Endothelial cell (in vitro differentiated cells): ENCODE measurements at regions not wholly inside any gene's neighbourhood (a gene's known extent, or its start where the extent isn't known, plus 50 kb on each side); places are given as distances from the start of the nearest gene placed in this dataset.

Experiments
- DNase-seq: peaks from one replicate; pipeline ENCODE4 v3.0.0; 2021; ENCODE audit warnings: low spot score
- H3K27ac Mint-ChIP-seq: one replicate; pipeline ENCODE4 v1.8.0; 2021; ENCODE audit warnings: mixed read lengths, inconsistent platforms; ENCODE audit not compliant: unreplicated experiment
- H3K27me3 Mint-ChIP-seq: one replicate; pipeline ENCODE4 v1.8.0; 2021; ENCODE audit warnings: mild to moderate bottlenecking, moderate library complexity, mixed read lengths, inconsistent platforms; ENCODE audit not compliant: unreplicated experiment
- H3K36me3 Mint-ChIP-seq: one replicate; pipeline ENCODE4 v1.8.0; 2021; ENCODE audit warnings: mild to moderate bottlenecking, low read depth, mixed read lengths, inconsistent platforms; ENCODE audit not compliant: unreplicated experiment
- H3K4me1 Mint-ChIP-seq: one replicate; pipeline ENCODE4 v1.8.0; 2021; ENCODE audit warnings: mild to moderate bottlenecking, mixed read lengths, inconsistent platforms; ENCODE audit not compliant: unreplicated experiment
- H3K4me3 Mint-ChIP-seq: one replicate; pipeline ENCODE4 v1.8.0; 2021; ENCODE audit warnings: mild to moderate bottlenecking, mixed read lengths, inconsistent platforms; ENCODE audit not compliant: unreplicated experiment
- H3K9me3 Mint-ChIP-seq: one replicate; pipeline ENCODE4 v1.8.0; 2021; ENCODE audit warnings: mixed read lengths, inconsistent platforms; ENCODE audit not compliant: unreplicated experiment
- CTCF ChIP-seq: fragments of 200-600 bp; sonication (generic); IDR thresholded peaks from one replicate; pipeline ENCODE4 v1.5.0; 2021; ENCODE audit warnings: antibody characterized with exemption; ENCODE audit not compliant: unreplicated experiment

DNA sequence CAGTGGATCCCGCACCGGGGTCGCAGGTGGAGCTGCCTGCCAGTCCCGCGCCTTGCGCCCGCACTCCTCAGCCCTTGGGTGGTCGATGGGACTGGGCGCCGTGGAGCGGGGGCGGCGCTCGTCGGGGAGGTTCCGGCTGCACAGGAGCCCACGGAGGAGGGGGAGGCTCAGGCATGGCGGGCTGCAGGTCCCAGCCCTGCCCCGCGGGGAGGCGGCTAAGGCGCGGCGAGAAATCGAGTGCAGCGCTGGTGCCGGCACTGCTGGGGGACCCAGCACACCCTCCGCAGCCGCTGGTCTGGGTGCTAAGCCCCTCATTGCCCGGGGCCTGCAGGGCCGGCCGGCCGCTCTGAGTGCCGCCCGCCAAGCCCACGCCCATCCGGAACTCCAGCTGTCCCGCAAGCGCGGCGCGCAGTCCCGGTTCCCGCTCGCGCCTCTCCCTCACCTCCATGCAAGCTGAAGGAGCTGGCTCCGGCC lies 120.6 kb upstream of the MEF2C start:
- no peak overlapping the region for H3K27ac Mint-ChIP-seq

GRCh38 chr5:88999853-89000252 lies 116.9 kb upstream of the MEF2C start:
- no peak for DNase-seq
- TF ChIP-seq CTCF = no peak
- Mint-ChIP-seq H3K36me3 (no peaks in the 10 kb centered on the region), H3K4me1 (peaks cover 5% of the 10 kb centered on the region), H3K27ac (no peak overlapping the region), H3K27me3 (no peaks in the 10 kb centered on the region), H3K9me3 (no peaks in the 10 kb centered on the region), H3K4me3 (no peak overlapping the region)

More for the DNA sequence above, 120.6 kb upstream of the MEF2C start:
- Mint-ChIP-seq H3K4me1 (no peaks in the 10 kb centered on the region), H3K27me3 (peaks cover 1% of the 10 kb centered on the region), H3K9me3 (no peaks in the 10 kb centered on the region), H3K36me3 (no peaks in the 10 kb centered on the region), H3K4me3 (no peak overlapping the region)
- no peak for DNase-seq
- no peak for TF ChIP-seq CTCF

DNA sequence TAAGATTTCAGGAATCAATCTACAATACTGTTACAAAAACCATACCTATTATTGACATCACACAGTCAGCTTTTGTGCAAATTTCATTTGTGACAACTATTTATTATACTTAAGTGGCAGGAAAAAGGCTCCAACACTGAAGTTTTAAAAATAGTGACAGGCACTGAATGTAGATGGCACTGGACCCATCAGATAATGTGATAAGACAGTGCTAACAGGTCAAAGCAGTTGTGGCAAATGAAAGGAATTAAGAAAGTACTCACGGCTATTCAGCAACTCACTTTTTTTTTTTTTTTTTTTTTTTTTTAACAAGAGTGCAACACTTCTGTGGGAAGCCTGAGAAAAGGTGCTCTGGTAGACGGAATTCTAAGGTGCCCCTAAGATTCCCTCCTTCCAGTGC lies 115.0 kb upstream of the MEF2C start:
- TF ChIP-seq CTCF = no peak
- no peak overlapping the region for H3K4me3 Mint-ChIP-seq
- H3K9me3 Mint-ChIP-seq = no peaks in the 10 kb centered on the region
- H3K27ac Mint-ChIP-seq = no peak overlapping the region
- no peaks in the 10 kb centered on the region for H3K36me3 Mint-ChIP-seq
- no peaks in the 10 kb centered on the region for H3K27me3 Mint-ChIP-seq
- no peak for DNase-seq
- H3K4me1 Mint-ChIP-seq = peaks cover 5% of the 10 kb centered on the region

- DNase-seq = no peak
- no peak overlapping the region for H3K4me3 Mint-ChIP-seq
- H3K4me1 Mint-ChIP-seq = peaks cover 2% of the 10 kb centered on the region
- no peak for TF ChIP-seq CTCF
- H3K27ac Mint-ChIP-seq = no peak overlapping the region
- H3K27me3 Mint-ChIP-seq = no peaks in the 10 kb centered on the region
- H3K36me3 Mint-ChIP-seq = no peaks in the 10 kb centered on the region
- H3K9me3 Mint-ChIP-seq = no peaks in the 10 kb centered on the region
Observed at GRCh38 chr5:88984040-88984439, 101.1 kb upstream of the MEF2C start.

GRCh38 chr5:88979726-88980125 lies 96.7 kb upstream of the MEF2C start:
- no peaks in the 10 kb centered on the region for H3K27me3 Mint-ChIP-seq
- H3K9me3 Mint-ChIP-seq = no peaks in the 10 kb centered on the region
- H3K4me1 Mint-ChIP-seq = peaks cover 2% of the 10 kb centered on the region
- H3K27ac Mint-ChIP-seq = no peak overlapping the region
- H3K36me3 Mint-ChIP-seq = no peaks in the 10 kb centered on the region
- no peak overlapping the region for H3K4me3 Mint-ChIP-seq
- no peak for TF ChIP-seq CTCF
- no peak for DNase-seq
